GM12891 (cell line): ENCODE measurements at regions not wholly inside any gene's neighbourhood (a gene's known extent, or its start where the extent isn't known, plus 50 kb on each side); places are given as distances from the start of the nearest gene placed in this dataset.

Experiments used
- POLR2A ChIP-seq: IDR thresholded peaks from 2 replicates; pipeline ENCODE4 v1.6.1; 2011; ENCODE audit warnings: low read depth, low read length, control low read depth
- POLR2AphosphoS5 ChIP-seq: IDR thresholded peaks from 2 replicates; pipeline ENCODE4 v1.6.1; 2011; ENCODE audit warnings: low read depth, low read length, control low read depth
- POU2F2 ChIP-seq: IDR thresholded peaks from 2 replicates; pipeline ENCODE4 v1.6.1; 2011; ENCODE audit warnings: low read depth, mild to moderate bottlenecking, control low read depth, low read length, moderate library complexity
- SPI1 ChIP-seq: IDR thresholded peaks from 2 replicates; pipeline ENCODE4 v1.6.1; 2011; ENCODE audit warnings: low read depth, low read length, control low read depth
- TAF1 ChIP-seq: IDR thresholded peaks from 2 replicates; pipeline ENCODE4 v1.6.1; 2011; ENCODE audit warnings: low read depth, low read length, control low read depth

DNA sequence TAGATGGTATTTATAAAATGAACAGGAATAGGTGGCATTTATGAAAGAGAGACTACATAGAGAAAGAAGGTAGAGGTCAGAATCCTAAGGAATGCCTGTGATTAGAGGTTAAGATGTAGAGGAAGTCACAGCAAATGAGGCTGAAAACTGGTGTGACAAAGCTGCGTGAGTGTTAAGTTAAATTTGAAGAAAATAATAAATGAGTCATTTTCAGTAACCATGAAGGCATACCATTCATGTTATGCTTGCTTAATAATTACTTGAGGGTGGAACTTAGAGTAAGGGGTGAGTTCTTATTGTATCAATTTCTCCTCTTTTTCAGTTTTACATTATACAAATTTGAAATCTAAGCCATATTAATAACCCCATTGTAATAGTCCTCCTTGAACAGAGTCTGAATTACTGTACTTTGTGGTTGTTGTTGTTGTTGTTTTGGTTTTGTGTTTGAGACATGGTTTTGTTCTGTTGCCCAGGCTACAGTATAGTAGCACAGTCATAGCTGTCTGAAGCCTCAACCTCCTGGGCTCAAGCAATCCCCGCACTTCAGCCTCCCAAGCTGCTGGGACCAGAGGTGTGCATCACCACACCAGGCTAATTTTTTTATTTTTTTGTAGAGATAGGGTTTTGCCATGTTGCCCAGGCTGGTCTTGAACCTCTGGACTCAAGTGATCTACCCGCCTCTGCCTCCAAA is 761.5 kb downstream of the GALC start:
- no peak for TF ChIP-seq POLR2A
- TF ChIP-seq POLR2AphosphoS5, result no peak
- TF ChIP-seq TAF1, result no peak
- TF ChIP-seq POU2F2, result no peak
- no peak for TF ChIP-seq SPI1
